Mesenchymal stem cell (in vitro differentiated cells and primary cell): ENCODE measurements at regions not wholly inside any gene's neighbourhood (a gene's known extent, or its start where the extent isn't known, plus 50 kb on each side); places are given as distances from the start of the nearest gene placed in this dataset.

Experiments
- DNase-seq: peaks from one replicate; pipeline ENCODE4 v3.0.0-alpha.2; 2013
- H2AFZ ChIP-seq: one replicate; pipeline ENCODE4 v1.6.1; 2013; ENCODE audit warnings: low read depth, mild to moderate bottlenecking, control low read depth, inconsistent platforms, low read length, moderate library complexity
- H2AK5ac ChIP-seq: 2 replicates; pipeline ENCODE4 v1.6.1; 2013; ENCODE audit warnings: low read length, moderate library complexity, mild to moderate bottlenecking, inconsistent platforms; ENCODE audit not compliant: severe bottlenecking
- H2BK120ac ChIP-seq: one replicate; pipeline ENCODE4 v1.6.1; 2013; ENCODE audit warnings: low read depth, mild to moderate bottlenecking, inconsistent platforms, low read length, moderate library complexity
- H2BK12ac ChIP-seq, 2 experiments: one replicate each; pipeline ENCODE4 v1.6.1; 2013; ENCODE audit warnings: inconsistent platforms in 2 of 2, low read length in 2 of 2, mild to moderate bottlenecking in 2 of 2, moderate library complexity in 2 of 2, control low read depth in 1 of 2
- H2BK15ac ChIP-seq: one replicate; pipeline ENCODE4 v1.6.1; 2013; ENCODE audit warnings: mild to moderate bottlenecking, low read depth, inconsistent platforms; ENCODE audit not compliant: poor library complexity, severe bottlenecking
- H2BK5ac ChIP-seq: 2 replicates; pipeline ENCODE4 v1.6.1; 2013; ENCODE audit warnings: low read depth, mild to moderate bottlenecking, low read length, control low read depth, inconsistent platforms; ENCODE audit not compliant: poor library complexity, severe bottlenecking
- H3K14ac ChIP-seq, 2 experiments: one replicate each; pipeline ENCODE4 v1.6.1; 2013; ENCODE audit warnings: inconsistent platforms in 2 of 2, low read length in 2 of 2, control low read depth in 1 of 2, mild to moderate bottlenecking in 1 of 2, moderate library complexity in 1 of 2
- H3K18ac ChIP-seq, 2 experiments: one replicate each; pipeline ENCODE4 v1.6.1; 2013; ENCODE audit warnings: inconsistent platforms in 2 of 2, low read length in 2 of 2, control low read depth in 1 of 2, low read depth in 1 of 2, mild to moderate bottlenecking in 1 of 2
- H3K23ac ChIP-seq, 2 experiments: one replicate each; pipeline ENCODE4 v1.6.1; 2013; ENCODE audit warnings: inconsistent platforms in 2 of 2, low read length in 2 of 2, mild to moderate bottlenecking in 2 of 2, moderate library complexity in 2 of 2, control low read depth in 1 of 2
- H3K27ac ChIP-seq: 2 replicates; pipeline ENCODE4 v1.5.1; 2013; ENCODE audit warnings: mild to moderate bottlenecking, moderate library complexity, low read length, control low read depth, inconsistent platforms; ENCODE audit not compliant: poor library complexity, severe bottlenecking
- H3K27me3 ChIP-seq, 2 experiments: 2 replicates each; pipeline versions ENCODE4 v1.6.1 to v1.7.0; 2013; ENCODE audit warnings: low read length in 2 of 2, mild to moderate bottlenecking in 2 of 2, moderate library complexity in 2 of 2, control low read depth in 1 of 2, inconsistent platforms in 1 of 2; ENCODE audit not compliant: control insufficient read depth in 1 of 2, insufficient read depth in 1 of 2
- H3K36me3 ChIP-seq, 2 experiments: 2 replicates each; pipeline versions ENCODE4 v1.6.1 to v1.7.0; 2013; ENCODE audit warnings: low read length in 2 of 2, control low read depth in 1 of 2, inconsistent platforms in 1 of 2, low read depth in 1 of 2, mild to moderate bottlenecking in 1 of 2; ENCODE audit not compliant: insufficient read depth in 2 of 2, control insufficient read depth in 1 of 2
- H3K4ac ChIP-seq, 2 experiments: one replicate each; pipeline ENCODE4 v1.6.1; 2013; ENCODE audit warnings: inconsistent platforms in 2 of 2, low read length in 2 of 2, mild to moderate bottlenecking in 2 of 2, moderate library complexity in 2 of 2, control low read depth in 1 of 2, low read depth in 1 of 2
- H3K4me1 ChIP-seq: 2 replicates; pipeline ENCODE4 v1.6.1; 2013; ENCODE audit warnings: low read depth, low read length, control low read depth; ENCODE audit not compliant: control insufficient read depth, insufficient read depth
- H3K4me2 ChIP-seq: 2 replicates; pipeline ENCODE4 v1.6.1; 2013; ENCODE audit warnings: low read length, mild to moderate bottlenecking, inconsistent platforms; ENCODE audit not compliant: poor library complexity, severe bottlenecking
- H3K4me3 ChIP-seq, 2 experiments: 2 replicates each; pipeline versions ENCODE4 v1.5.1 to v1.7.0; 2013; ENCODE audit warnings: low read length in 2 of 2, mild to moderate bottlenecking in 2 of 2, control low read depth in 1 of 2, low read depth in 1 of 2; ENCODE audit not compliant: insufficient read depth in 1 of 2
- H3K79me1 ChIP-seq: replicated peaks from 2 replicates; pipeline ENCODE4 v1.6.1; 2013; ENCODE audit warnings: mild to moderate bottlenecking, control low read depth, low read length, inconsistent platforms; ENCODE audit not compliant: poor library complexity, severe bottlenecking
- H3K9ac ChIP-seq: 2 replicates; pipeline ENCODE4 v1.7.0; 2013; ENCODE audit warnings: mild to moderate bottlenecking, low read length, moderate library complexity
- H3K9me3 ChIP-seq: 2 replicates; pipeline ENCODE4 v1.7.0; 2013; ENCODE audit warnings: mild to moderate bottlenecking, low read length; ENCODE audit not compliant: control insufficient read depth
- H4K8ac ChIP-seq: one replicate; pipeline ENCODE4 v1.6.1; 2013; ENCODE audit warnings: inconsistent platforms, mild to moderate bottlenecking, low read length, moderate library complexity
- H4K91ac ChIP-seq: one replicate; pipeline ENCODE4 v1.6.1; 2013; ENCODE audit warnings: mild to moderate bottlenecking, low read length, inconsistent platforms
- WGBS: methylation state at CpG from one replicate; pipeline ENCODE4 v1.1.7; 2013; ENCODE audit warnings: mixed read lengths; 5-methylcytosine and 5-hydroxymethylcytosine counted together

DNA sequence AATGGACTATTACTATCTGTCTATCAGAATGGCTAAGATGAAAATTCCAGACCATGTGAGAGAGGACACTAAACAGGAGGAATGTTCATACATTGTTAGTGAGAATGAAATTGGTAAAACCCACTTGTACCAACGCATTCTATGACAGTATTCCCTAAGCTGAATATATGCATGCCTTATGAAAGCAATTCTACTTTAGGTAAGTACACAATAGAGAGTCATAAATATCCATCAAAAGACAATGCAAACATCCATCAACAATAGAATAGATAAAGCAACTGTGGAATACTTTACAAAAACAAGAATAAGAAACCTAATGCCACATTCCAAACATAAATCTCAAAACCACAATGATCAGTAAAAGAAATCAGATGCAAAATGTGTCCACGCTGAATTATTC is 529.3 kb downstream of the ANKRD50 start:
- H4K8ac ChIP-seq = no peak overlapping the region
- no peaks in the 10 kb centered on the region for H3K9me3 ChIP-seq
- no peak overlapping the region for H2BK5ac ChIP-seq
- no peak overlapping the region for H3K14ac ChIP-seq
- H3K27ac ChIP-seq = no peak overlapping the region
- no peak overlapping the region for H2BK15ac ChIP-seq
- WGBS = no CpG with 5 or more reads among the region's 2 CpGs
- no peaks in the 10 kb centered on the region for H3K79me1 ChIP-seq
- H3K23ac ChIP-seq = no peak overlapping the region
- no peak overlapping the region for H3K4me2 ChIP-seq
- H3K27me3 ChIP-seq = no peaks in the 10 kb centered on the region
- H2BK120ac ChIP-seq = no peak overlapping the region
- no peaks in the 10 kb centered on the region for H3K36me3 ChIP-seq
- no peaks in the 10 kb centered on the region for H3K4me1 ChIP-seq
- H3K4me3 ChIP-seq = no peak overlapping the region
- no peak overlapping the region for H2AFZ ChIP-seq
- no peak overlapping the region for H3K4ac ChIP-seq
- no peak overlapping the region for H2BK12ac ChIP-seq
- no peak for DNase-seq
- H2AK5ac ChIP-seq = no peak overlapping the region
- H3K18ac ChIP-seq = no peak overlapping the region
- no peak overlapping the region for H3K9ac ChIP-seq
- no peak overlapping the region for H4K91ac ChIP-seq

DNA sequence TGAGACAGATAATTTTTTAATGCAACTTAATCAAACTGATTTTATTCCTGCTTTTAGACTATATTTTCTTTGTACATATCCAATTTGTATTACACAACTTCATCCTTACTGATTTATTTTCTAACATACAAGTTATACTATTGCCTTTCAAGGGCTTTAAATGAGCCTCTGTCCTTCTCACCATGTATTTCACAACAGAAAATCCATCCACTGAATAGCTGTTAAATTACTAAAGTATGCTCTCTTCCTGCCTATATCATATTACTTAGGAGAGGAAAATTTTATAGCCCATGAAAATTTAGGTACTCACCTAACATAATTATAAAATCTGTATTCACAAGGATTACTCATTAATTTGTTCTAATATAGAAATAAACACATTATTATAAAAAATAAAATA is 528.6 kb downstream of the ANKRD50 start:
- H3K9ac ChIP-seq = no peak overlapping the region
- no peak overlapping the region for H3K18ac ChIP-seq
- no peaks in the 10 kb centered on the region for H3K4me1 ChIP-seq
- H2AFZ ChIP-seq = no peak overlapping the region
- DNase-seq = no peak
- no peak overlapping the region for H2BK120ac ChIP-seq
- H3K27ac ChIP-seq = no peak overlapping the region
- H3K27me3 ChIP-seq = no peaks in the 10 kb centered on the region
- H3K36me3 ChIP-seq = no peaks in the 10 kb centered on the region
- H3K79me1 ChIP-seq = no peaks in the 10 kb centered on the region
- no peak overlapping the region for H4K8ac ChIP-seq
- H3K23ac ChIP-seq = no peak overlapping the region
- H2BK5ac ChIP-seq = no peak overlapping the region
- no peak overlapping the region for H2BK15ac ChIP-seq
- no peaks in the 10 kb centered on the region for H3K9me3 ChIP-seq
- no peak overlapping the region for H2AK5ac ChIP-seq
- H3K4me2 ChIP-seq = no peak overlapping the region
- H3K4ac ChIP-seq = no peak overlapping the region
- H2BK12ac ChIP-seq = no peak overlapping the region
- no peak overlapping the region for H3K4me3 ChIP-seq
- H4K91ac ChIP-seq = no peak overlapping the region
- H3K14ac ChIP-seq = no peak overlapping the region

DNA sequence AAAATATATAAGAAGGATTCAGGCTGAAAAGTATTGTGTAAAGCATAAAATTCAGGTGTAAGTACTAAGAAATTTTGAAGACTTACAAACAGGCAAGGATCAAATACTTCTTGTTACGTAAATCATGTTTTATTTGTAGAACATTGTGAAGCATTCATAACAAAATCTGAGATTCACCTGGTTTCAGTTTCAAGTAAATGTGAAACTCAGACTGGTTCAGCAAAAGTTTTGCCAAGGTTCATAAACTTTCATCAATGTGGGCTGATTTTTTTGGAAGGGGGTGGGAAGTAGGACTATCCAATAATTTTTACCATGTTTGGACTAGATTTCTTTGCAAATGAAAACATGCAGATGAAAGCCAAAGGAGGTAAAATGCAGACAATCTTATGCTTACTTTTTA is 527.7 kb downstream of the ANKRD50 start:
- DNase-seq = no peak
- H3K9ac ChIP-seq = no peak overlapping the region
- 100% methylated on average over 1 of the region's 1 CpG for WGBS

DNA sequence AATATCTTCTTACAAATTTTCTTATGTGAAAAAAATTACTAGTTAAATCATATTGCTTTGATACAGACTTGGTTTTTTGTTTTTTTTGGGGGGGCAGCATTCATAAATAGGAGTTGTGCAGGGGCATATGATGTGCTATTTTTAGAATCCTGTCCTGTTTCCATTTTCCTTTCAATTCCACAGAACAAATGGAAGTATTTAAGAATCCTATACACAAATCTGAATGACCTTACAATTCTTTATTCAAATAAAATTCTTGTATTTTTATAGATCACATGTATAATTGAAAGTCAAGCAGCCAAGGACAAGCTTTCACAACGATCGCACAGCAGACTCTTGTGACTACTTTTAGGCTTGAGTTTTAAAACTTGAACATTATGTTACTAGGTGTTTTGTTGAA is 523.9 kb downstream of the ANKRD50 start:
- Histone ChIP-seq H2BK5ac (no peak overlapping the region), H3K36me3 (no peaks in the 10 kb centered on the region), H2AK5ac (no peak overlapping the region), H3K4ac (no peak overlapping the region), H2BK15ac (no peak overlapping the region), H3K23ac (no peak overlapping the region), H3K18ac (no peak overlapping the region), H3K9me3 (peaks cover 13% of the 10 kb centered on the region), H2BK12ac (no peak overlapping the region), H3K4me2 (no peak overlapping the region), H3K14ac (no peak overlapping the region), H2BK120ac (no peak overlapping the region), H2AFZ (no peak overlapping the region), H3K9ac (no peak overlapping the region), H3K4me3 (no peak overlapping the region), H3K27me3 (no peaks in the 10 kb centered on the region), H4K91ac (no peak overlapping the region), H3K4me1 (no peaks in the 10 kb centered on the region), H3K79me1 (no peaks in the 10 kb centered on the region), H4K8ac (no peak overlapping the region), H3K27ac (no peak overlapping the region)
- WGBS = 95% methylated on average over 2 of the region's 2 CpGs
- no peak for DNase-seq

More for the DNA sequence above, 527.7 kb downstream of the ANKRD50 start:
- no peak overlapping the region for H2BK120ac ChIP-seq
- H2BK15ac ChIP-seq = no peak overlapping the region
- H3K27ac ChIP-seq = no peak overlapping the region
- no peak overlapping the region for H3K18ac ChIP-seq
- no peak overlapping the region for H2BK5ac ChIP-seq
- no peak overlapping the region for H3K4me2 ChIP-seq
- H4K91ac ChIP-seq = no peak overlapping the region
- H3K23ac ChIP-seq = no peak overlapping the region
- H2AFZ ChIP-seq = no peak overlapping the region
- H3K4me3 ChIP-seq = no peak overlapping the region
- no peak overlapping the region for H2BK12ac ChIP-seq
- H3K4ac ChIP-seq = no peak overlapping the region
- no peaks in the 10 kb centered on the region for H3K79me1 ChIP-seq
- no peaks in the 10 kb centered on the region for H3K9me3 ChIP-seq
- H2AK5ac ChIP-seq = no peak overlapping the region
- H3K4me1 ChIP-seq = no peaks in the 10 kb centered on the region
- H3K36me3 ChIP-seq = no peaks in the 10 kb centered on the region
- H4K8ac ChIP-seq = no peak overlapping the region
- no peak overlapping the region for H3K14ac ChIP-seq
- H3K27me3 ChIP-seq = no peaks in the 10 kb centered on the region
